GM18867 (cell line): ENCODE measurements at regions not wholly inside any gene's neighbourhood (a gene's known extent, or its start where the extent isn't known, plus 50 kb on each side); places are given as distances from the start of the nearest gene placed in this dataset.

Source experiments
- ATAC-seq: cut with Tn5 transposase; IDR thresholded peaks from one replicate; pipeline ENCODE4 v1.9.1; 2021; ENCODE audit warnings: mild to moderate bottlenecking, moderate library complexity; ENCODE audit not compliant: unreplicated experiment

- ATAC-seq, result no peak
Measured at GRCh38 chr5:96142184-96142781, 180.6 kb upstream of the ELL2 start.

DNA sequence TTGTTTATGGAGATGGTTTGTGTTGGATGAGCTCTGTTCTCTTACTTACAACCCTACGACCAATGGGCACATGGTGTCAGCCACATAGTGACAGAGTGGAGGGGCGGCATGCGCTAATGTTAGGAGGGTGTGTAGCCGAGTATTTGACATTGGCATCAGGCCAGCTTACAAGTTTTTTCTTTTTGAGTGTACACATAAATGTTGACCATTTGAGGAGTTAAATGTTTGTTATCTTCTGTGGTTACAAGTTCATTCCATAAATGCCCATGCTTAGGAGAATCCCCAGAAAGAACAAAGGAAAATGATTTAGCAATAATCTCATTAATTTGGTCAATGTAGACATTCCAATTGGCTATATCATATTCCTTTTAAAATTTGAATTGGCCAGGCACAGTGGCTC is 180.1 kb upstream of the ELL2 start:
- no peak for ATAC-seq

DNA sequence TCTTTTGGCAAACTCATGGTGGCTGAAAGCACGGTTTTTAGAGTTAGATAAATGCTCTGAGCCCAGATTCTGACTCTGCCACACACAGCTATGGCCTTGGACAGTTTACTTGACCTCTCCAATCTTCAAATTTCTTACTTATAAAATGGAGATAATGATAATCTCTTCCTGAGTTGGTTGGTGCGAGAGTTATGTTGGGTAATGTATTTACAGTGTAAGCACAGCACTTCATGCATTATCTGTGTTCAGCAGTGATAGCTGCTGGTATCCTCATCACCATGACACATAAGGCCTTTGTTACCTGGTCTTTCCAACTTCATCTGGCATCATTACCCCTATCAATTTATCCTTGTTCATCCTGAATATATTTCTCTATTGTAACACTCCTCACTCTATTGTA is 178.8 kb upstream of the ELL2 start:
- ATAC-seq, result no peak

GRCh38 chr5:96140084-96140483 is 178.4 kb upstream of the ELL2 start:
- ATAC-seq, result no peak

DNA sequence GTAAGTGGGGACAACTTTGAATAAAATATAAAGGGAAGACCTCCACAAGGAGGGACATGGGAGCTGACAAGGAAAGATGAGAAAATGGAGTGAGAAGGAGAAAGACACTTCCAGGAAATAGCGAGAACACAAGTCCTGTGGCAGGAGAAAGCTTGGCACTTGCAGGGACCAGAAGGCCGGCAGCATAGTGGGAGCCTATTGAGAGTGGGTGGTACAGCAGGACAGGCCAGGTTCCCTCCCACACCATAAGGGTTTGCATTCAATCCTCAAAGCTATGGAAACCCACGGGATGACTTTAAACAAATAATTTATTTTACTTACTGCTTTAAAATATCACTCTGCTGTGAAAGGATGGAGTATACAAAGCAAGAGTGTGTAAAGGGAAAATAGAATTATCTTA is 173.2 kb upstream of the ELL2 start:
- no peak for ATAC-seq

DNA sequence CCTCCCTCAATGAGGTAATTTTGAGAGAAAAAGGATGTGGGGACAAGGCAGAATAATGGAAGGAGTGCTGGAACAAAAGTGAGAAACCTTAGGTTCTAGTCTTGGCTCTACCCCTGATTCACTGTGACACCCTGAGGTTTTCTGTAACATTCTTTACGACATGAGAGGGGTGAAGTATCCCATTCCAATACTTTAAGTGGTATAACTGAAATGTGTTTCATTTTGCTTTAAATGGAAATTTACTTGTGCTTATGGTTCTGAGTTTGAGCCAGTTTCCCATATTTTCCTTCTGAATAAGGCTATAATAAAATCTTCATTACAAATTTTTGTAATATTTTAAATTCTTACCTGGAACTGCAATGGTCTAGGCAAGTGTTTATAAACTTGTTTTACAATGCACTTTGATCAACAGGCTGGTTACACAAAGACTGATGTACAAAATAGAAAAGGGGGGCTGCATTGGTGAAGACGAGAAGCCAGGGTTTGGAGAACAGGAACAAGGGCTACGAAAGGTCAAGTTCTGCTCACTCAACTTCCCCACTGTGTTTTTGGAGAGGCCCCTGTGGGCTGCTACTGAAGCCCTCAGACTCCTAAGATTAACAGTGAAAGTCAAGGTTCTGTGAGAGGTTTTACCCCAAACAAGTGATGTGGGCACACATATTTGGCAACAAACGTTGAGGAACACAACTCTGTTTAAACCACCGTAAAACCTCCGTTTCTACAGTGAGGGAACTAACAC is 171.9 kb upstream of the ELL2 start:
- no peak for ATAC-seq

- no peak for ATAC-seq
Measured at GRCh38 chr5:96129276-96129675, 167.6 kb upstream of the ELL2 start.

DNA sequence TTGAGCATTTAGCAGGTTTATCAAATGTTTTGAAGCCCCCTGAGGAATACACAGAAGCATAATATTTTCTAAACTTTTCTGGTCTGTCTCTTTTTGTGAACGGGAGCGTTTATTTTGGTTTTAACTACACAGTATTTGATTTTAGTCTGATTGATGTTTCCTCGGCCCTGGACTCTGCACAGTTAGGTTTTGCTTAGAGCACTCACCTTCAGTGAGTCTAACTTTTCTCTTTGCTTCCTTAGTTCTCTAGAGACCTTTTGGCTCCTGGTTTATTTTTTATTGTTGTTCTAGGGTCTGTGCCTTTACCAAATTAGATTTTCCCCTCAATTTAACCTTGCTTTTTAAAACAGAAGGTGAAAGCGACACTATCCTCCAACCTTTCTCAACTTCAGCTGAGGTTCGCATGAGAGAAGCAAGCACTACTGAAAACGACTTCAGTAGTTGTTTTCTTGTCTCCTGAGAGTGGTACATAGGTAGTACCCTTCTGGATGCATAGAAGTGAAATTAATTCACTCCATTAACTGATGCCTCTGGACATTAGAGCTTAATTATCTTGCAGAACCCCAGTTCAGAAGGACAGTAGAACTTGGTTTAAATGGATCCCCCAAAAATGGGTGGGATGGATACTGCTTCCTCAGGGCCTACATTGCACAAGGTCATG is 166.7 kb upstream of the ELL2 start:
- no peak for ATAC-seq

GRCh38 chr5:96127538-96127937 is 165.9 kb upstream of the ELL2 start:
- ATAC-seq, result no peak

- ATAC-seq, result no peak
Measured at GRCh38 chr5:96125231-96125891, 163.7 kb upstream of the ELL2 start.

GRCh38 chr5:96124589-96124988 is 162.9 kb upstream of the ELL2 start:
- ATAC-seq, result no peak

DNA sequence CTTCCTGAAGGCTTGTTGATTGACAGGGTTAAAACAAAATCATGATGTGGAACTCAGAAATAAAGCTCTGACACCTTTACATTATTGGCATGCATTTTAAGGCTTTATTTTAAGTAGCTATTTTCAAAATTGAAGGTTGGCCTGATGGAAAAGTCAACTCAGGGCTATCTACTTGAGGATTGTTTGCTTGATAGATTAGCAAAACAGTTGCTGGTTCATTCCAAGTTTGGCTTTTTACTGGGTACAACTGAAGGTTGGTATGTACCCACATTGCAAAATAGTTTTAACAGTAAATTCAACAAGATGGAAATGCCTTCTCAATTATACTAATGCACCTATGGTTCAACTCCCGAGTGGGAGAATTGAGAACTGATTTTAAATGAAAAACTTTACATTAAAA is 161.8 kb upstream of the ELL2 start:
- no peak for ATAC-seq

DNA sequence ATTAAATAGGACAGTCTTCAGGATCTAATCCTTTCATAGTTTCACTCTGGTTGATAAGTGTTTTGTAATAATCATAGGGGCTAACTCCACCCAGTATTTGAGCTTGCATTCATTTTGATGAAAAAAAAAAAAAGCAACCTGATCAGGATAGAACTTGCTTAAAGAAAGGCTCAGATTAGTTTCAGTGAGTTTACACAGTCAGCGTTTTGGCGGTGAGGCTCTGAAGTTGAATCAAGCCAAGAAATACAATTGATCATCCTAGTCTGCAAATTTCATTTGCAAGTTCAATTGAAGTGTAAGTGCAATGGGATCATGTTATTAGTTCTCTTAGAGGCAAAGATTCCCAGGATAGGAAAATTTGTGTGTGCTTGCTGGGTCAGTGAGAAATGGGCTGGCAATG is 159.7 kb upstream of the ELL2 start:
- ATAC-seq, result no peak

DNA sequence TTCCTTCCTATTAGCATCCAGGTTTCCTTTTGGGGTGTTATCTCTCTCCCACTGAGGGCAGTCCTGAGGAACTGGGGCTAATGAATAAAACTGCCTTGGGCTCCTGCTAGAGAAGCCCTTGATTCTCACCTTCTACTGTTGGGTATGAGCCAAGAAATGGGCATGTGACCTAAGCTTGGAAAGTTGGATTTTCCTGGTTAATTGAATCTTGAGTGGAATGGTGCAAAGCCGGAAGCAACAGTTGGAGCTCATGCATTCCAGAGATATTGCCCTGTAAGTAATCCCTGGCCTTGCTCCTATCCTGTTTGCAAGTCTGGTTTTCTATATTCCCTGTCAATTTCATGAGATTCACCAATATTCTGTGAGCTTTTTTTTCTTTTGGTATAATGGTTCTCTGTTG is 158.5 kb upstream of the ELL2 start:
- ATAC-seq, result no peak

DNA sequence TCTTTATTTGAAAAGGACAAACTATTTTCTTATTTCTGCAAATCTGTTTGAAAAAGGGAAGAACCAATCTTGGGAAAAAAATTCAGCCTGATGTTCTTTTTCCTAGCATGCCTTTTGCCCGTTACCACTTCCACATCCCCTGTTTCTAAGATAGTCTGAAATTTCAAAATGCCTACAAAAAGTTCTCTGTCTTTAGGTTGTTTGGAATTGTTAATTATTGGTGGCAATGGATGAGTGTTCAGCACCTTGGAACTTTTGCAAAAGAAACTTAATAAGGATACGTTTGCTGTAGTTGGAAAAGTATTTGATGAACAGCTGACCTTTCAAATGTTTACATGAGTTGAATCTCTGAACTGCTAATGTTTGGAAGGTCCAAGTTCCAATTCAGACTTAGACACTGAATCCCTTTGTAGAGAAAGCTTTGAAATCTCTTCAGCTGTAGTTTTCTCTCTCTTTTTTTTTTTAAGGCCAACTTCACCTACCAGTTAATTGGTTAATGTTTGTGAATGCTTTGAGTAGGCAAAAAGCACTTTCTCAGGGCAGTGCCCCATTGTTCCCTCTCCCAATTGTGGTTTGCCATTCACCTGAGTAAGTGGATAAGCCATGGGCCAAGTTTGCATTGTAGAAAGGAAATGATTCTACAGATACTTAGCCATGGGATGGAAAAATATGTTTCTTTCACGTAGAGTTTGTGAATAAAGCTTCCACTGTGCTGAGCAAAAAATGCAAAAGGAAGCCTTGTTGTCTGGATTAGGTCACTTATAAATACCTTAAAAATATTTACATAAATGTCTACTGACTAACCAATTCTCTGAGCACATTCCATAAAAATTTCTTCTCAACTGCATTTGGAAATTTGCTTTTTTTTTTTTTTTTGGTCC is 156.4 kb upstream of the ELL2 start:
- no peak for ATAC-seq

- ATAC-seq, result no peak
Measured at GRCh38 chr5:96115147-96115807, 153.6 kb upstream of the ELL2 start.

DNA sequence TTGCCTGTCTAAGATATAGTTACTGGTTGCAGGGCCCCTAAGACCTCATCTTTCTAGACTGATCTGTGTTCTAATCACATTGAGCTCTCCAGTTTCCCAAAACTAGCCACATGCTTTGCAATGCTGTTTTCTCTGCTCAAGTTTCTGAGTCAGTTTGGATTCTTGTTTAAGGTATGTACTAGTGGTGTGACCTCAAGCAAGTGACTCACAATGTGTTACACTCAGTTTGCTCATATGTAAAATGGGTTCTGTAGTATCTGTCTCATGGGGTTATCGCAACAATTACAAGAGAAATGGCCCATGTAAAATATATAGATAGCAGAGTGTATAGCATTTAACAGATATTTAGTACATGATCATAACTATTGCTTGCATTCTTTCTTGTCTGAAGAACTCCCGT is 153.1 kb upstream of the ELL2 start:
- no peak for ATAC-seq

DNA sequence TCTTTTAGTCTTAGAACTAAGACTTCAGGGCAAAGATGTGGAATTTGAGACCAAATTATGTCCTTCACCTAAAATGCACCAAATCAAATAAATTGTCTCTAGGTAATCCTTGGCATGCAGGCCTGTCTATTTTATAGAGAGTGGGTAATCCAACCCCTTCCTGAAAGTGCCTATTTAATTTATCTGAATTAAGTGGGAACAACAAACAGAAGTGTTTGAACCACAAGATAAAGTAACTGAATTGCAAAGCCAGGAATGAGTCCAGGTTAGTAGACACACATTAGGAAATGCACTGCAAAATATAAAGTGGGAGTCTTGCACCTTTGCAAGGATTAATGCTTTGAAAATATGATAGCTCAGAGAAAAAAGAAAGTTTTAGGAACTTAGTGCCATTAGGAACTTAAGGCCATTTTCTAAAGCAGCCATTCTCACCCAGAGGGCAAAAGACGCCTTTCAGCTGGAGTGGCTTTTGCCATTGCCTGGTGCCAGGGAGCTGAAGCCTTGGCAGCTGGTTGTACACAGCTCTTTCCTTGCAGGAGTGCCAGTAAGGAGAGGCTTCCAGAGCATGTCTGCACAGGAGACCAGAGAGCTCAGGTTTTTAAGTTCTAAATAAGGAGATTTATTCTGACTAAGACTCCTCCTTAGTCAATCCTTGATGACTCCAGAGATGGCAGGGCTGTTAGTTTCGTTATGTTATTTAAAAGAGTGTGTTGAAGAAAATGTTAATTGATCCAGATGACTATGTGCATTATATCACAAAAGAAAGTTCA is 151.7 kb upstream of the ELL2 start:
- ATAC-seq, result no peak

DNA sequence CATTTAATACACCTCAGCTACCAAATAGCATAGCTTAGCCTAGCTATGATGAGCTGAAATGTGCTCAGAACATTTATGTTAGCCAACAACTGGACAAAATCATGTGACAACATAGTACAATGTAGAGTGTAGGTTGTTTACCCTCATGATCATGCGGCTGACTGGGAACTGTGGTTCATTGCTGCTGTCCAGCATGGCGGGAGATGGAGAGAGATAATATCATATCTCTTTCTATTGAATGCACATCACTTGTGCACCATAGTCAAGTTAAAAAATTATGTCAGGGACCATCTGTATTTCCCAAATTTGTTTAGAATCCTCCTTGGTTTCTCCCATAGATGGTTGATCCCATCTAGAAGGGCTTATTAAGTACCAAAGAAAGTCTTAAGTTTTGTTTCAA is 151.1 kb upstream of the ELL2 start:
- ATAC-seq, result no peak
